WTC11 (cell line): ENCODE measurements at regions not wholly inside any gene's neighbourhood (a gene's known extent, or its start where the extent isn't known, plus 50 kb on each side); places are given as distances from the start of the nearest gene placed in this dataset.

Experiments
- ATAC-seq: fragments of 200-7000 bp; cut with Tn5 transposase; 2 replicates; pipeline ENCODE4 v1.10.0; 2021; ENCODE audit warnings: mild to moderate bottlenecking, moderate library complexity
- CTCF ChIA-PET: fragments of 300-600 bp; sonication (Branson Sonifier 250); formaldehyde crosslinking; loops from one replicate; lab custom pipeline; 2021; ENCODE audit warnings: antibody characterized with exemption; lab: Charles Lee
- POLR2A ChIA-PET: fragments of 350-600 bp; sonication (Branson Sonifier 250); formaldehyde crosslinking; loops from one replicate; lab custom pipeline; 2021; ENCODE audit warnings: antibody characterized with exemption; lab: Charles Lee
- DNase-seq: peaks from one replicate; pipeline ENCODE4 v3.0.0; 2021; ENCODE audit warnings: low spot score
- H3K27ac Mint-ChIP-seq: 2 replicates; pipeline ENCODE4 v1.8.0; 2021; ENCODE audit warnings: mixed read lengths
- H3K27me3 Mint-ChIP-seq: 2 replicates; pipeline ENCODE4 v1.8.0; 2021; ENCODE audit warnings: low read depth, mild to moderate bottlenecking, moderate library complexity, mixed read lengths
- H3K36me3 Mint-ChIP-seq: 2 replicates; pipeline ENCODE4 v1.8.0; 2021; ENCODE audit warnings: mixed read lengths
- H3K4me1 Mint-ChIP-seq: 2 replicates; pipeline ENCODE4 v1.8.0; 2022; ENCODE audit warnings: mixed read lengths
- H3K4me3 Mint-ChIP-seq: 2 replicates; pipeline ENCODE4 v1.8.0; 2021; ENCODE audit warnings: mild to moderate bottlenecking, moderate library complexity, mixed read lengths
- H3K9me3 Mint-ChIP-seq: 2 replicates; pipeline ENCODE4 v1.8.0; 2021; ENCODE audit warnings: mixed read lengths
- AFF4 ChIP-seq: sonication (generic); formaldehyde crosslinking; IDR thresholded peaks from 2 replicates; pipeline ENCODE4 v1.8.1; 2023; ENCODE audit warnings: mild to moderate bottlenecking, missing genetic modification reagents, borderline replicate concordance
- AR ChIP-seq: fragments of 250-450 bp; sonication (Bioruptor Pico); IDR thresholded peaks from 2 replicates; pipeline ENCODE4 v1.9.0; 2021; ENCODE audit warnings: mild to moderate bottlenecking
- ATF3 ChIP-seq: sonication (generic); formaldehyde crosslinking; conservative IDR thresholded peaks from 2 replicates; pipeline ENCODE4 v1.8.1; 2022; ENCODE audit warnings: mild to moderate bottlenecking, missing genetic modification reagents
- GABPB1 ChIP-seq: sonication (generic); formaldehyde crosslinking; IDR thresholded peaks from 2 replicates; pipeline ENCODE4 v1.8.1; 2023; ENCODE audit warnings: mild to moderate bottlenecking, missing genetic modification reagents
- IRF2 ChIP-seq: sonication (generic); formaldehyde crosslinking; IDR thresholded peaks from 2 replicates; pipeline ENCODE4 v1.8.0; 2022; ENCODE audit warnings: low read depth, missing genetic modification reagents, borderline replicate concordance
- JUN ChIP-seq: sonication (generic); formaldehyde crosslinking; IDR thresholded peaks from 2 replicates; pipeline ENCODE4 v1.8.0; 2023; ENCODE audit warnings: mild to moderate bottlenecking, missing genetic modification reagents
- MAX ChIP-seq: sonication (generic); formaldehyde crosslinking; IDR thresholded peaks from 2 replicates; pipeline ENCODE4 v1.8.0; 2022; ENCODE audit warnings: mild to moderate bottlenecking, missing genetic modification reagents
- MLX ChIP-seq: sonication (generic); formaldehyde crosslinking; IDR thresholded peaks from 2 replicates; pipeline ENCODE4 v1.8.1; 2023; ENCODE audit warnings: mild to moderate bottlenecking, missing genetic modification reagents, moderate library complexity
- NR3C1 ChIP-seq: sonication (generic); formaldehyde crosslinking; conservative IDR thresholded peaks from 2 replicates; pipeline ENCODE4 v1.8.1; 2023; ENCODE audit warnings: low read depth, mild to moderate bottlenecking, missing genetic modification reagents
- SOX15 ChIP-seq: fragments of 250-450 bp; sonication (Bioruptor Pico); IDR thresholded peaks from 2 replicates; pipeline ENCODE4 v1.9.0; 2021; ENCODE audit warnings: mild to moderate bottlenecking
- TCF7 ChIP-seq: sonication (generic); formaldehyde crosslinking; IDR thresholded peaks from 2 replicates; pipeline ENCODE4 v1.8.0; 2022; ENCODE audit warnings: mild to moderate bottlenecking, low read depth, missing genetic modification reagents, moderate library complexity
- ZBTB43 ChIP-seq: sonication (generic); formaldehyde crosslinking; IDR thresholded peaks from 2 replicates; pipeline ENCODE4 v1.8.1; 2023; ENCODE audit warnings: mild to moderate bottlenecking, missing genetic modification reagents
- ZNF138 ChIP-seq: sonication (generic); formaldehyde crosslinking; conservative IDR thresholded peaks from 2 replicates; pipeline ENCODE4 v1.8.1; 2022; ENCODE audit warnings: mild to moderate bottlenecking, moderate library complexity, missing genetic modification reagents
- TF ChIP-seq, protein P1 (sequence below): sonication (generic); formaldehyde crosslinking; IDR thresholded peaks from 2 replicates; pipeline ENCODE4 v1.8.0; 2022; ENCODE audit warnings: missing genetic modification reagents
- TF ChIP-seq, protein P2 (sequence below): fragments of 250-450 bp; sonication (Bioruptor Pico); IDR thresholded peaks from 2 replicates; pipeline ENCODE4 v1.8.0; 2021; ENCODE audit warnings: mild to moderate bottlenecking

DNA sequence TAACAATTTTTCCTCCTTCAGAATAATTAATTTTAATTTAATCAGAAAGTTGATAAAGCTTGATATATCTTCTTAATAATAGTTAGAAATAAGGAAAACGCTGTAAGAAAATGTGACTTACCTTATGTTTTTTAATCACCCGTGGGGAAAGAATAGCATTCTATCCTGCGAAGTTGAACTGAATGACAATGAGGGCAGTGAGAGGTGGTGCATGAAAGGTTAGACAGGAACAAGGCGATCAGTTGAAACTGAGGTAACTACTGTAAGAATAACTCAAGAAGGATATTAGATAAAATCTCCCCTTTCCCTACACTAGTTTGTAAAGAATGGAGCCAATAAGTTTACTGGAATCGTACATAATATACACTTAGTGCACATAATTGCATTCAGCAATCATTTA, 655.0 kb upstream of the NCAM2 start (continued):
- TF ChIP-seq AFF4 (CRISPR knock-in tag) (no peak), TCF7 (CRISPR knock-in tag) (no peak), IRF2 (CRISPR knock-in tag) (no peak), MAX (CRISPR knock-in tag) (no peak), ZNF138 (no peak), AR (no peak), JUN (CRISPR knock-in tag) (no peak)
- TF ChIP-seq, protein P1, sequence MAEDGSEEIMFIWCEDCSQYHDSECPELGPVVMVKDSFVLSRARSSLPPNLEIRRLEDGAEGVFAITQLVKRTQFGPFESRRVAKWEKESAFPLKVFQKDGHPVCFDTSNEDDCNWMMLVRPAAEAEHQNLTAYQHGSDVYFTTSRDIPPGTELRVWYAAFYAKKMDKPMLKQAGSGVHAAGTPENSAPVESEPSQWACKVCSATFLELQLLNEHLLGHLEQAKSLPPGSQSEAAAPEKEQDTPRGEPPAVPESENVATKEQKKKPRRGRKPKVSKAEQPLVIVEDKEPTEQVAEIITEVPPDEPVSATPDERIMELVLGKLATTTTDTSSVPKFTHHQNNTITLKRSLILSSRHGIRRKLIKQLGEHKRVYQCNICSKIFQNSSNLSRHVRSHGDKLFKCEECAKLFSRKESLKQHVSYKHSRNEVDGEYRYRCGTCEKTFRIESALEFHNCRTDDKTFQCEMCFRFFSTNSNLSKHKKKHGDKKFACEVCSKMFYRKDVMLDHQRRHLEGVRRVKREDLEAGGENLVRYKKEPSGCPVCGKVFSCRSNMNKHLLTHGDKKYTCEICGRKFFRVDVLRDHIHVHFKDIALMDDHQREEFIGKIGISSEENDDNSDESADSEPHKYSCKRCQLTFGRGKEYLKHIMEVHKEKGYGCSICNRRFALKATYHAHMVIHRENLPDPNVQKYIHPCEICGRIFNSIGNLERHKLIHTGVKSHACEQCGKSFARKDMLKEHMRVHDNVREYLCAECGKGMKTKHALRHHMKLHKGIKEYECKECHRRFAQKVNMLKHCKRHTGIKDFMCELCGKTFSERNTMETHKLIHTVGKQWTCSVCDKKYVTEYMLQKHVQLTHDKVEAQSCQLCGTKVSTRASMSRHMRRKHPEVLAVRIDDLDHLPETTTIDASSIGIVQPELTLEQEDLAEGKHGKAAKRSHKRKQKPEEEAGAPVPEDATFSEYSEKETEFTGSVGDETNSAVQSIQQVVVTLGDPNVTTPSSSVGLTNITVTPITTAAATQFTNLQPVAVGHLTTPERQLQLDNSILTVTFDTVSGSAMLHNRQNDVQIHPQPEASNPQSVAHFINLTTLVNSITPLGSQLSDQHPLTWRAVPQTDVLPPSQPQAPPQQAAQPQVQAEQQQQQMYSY (CRISPR knock-in tag) = no peak

GRCh38 chr21:20351138-20351537, 647.1 kb upstream of the NCAM2 start:
- H3K27ac Mint-ChIP-seq = no peak overlapping the region
- no peak for DNase-seq
- ATAC-seq = no peak
- H3K4me1 Mint-ChIP-seq = peaks cover 29% of the 10 kb centered on the region
- peaks cover 14% of the 10 kb centered on the region for H3K9me3 Mint-ChIP-seq
- no peak overlapping the region for H3K4me3 Mint-ChIP-seq
- H3K36me3 Mint-ChIP-seq = no peaks in the 10 kb centered on the region; the same call in 1 of the 2 replicates
- CTCF ChIA-PET = no interaction called here
- POLR2A ChIA-PET = no interaction called here
- H3K27me3 Mint-ChIP-seq = peaks cover 23% of the 10 kb centered on the region
- no peak for TF ChIP-seq GABPB1 (CRISPR knock-in tag)
- no peak for TF ChIP-seq SOX15
- no peak for TF ChIP-seq MLX (CRISPR knock-in tag)
- no peak for TF ChIP-seq ZBTB43 (CRISPR knock-in tag)
- TF ChIP-seq NR3C1 = no peak
- TF ChIP-seq, protein P2, sequence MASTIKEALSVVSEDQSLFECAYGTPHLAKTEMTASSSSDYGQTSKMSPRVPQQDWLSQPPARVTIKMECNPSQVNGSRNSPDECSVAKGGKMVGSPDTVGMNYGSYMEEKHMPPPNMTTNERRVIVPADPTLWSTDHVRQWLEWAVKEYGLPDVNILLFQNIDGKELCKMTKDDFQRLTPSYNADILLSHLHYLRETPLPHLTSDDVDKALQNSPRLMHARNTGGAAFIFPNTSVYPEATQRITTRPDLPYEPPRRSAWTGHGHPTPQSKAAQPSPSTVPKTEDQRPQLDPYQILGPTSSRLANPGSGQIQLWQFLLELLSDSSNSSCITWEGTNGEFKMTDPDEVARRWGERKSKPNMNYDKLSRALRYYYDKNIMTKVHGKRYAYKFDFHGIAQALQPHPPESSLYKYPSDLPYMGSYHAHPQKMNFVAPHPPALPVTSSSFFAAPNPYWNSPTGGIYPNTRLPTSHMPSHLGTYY (CRISPR knock-in tag) = no peak
- TF ChIP-seq, protein P1 (CRISPR knock-in tag) = no peak
- TF ChIP-seq ATF3 (CRISPR knock-in tag) = no peak
